ENCODE measurements at regions not wholly inside any gene's neighbourhood (a gene's known extent, or its start where the extent isn't known, plus 50 kb on each side); places are given as distances from the start of the nearest gene placed in this dataset.

DNA sequence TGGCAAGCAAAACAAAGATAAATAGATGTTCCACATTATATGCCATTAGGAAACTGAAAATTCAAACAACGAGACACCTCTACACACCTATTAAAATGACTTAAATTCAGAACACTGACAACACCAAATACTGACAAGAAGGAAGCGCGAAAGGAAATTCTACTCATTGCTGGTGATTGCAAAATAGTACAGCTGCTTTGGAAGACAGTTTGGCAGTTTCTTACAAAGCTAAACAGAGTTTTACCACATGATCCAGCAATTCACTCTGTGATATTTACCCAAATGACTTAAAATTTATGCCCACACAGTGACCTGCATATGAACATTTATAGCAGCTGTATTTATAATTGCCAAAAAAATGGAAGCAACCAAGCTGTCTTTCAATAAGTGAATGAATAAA lies 232.6 kb downstream of the CASP12 start:
- TF ChIP-seq ETV6 (CRISPR knock-in tag; IDR thresholded peaks at IDR 0.05) (no peak), FOXP4 (CRISPR knock-in tag; IDR thresholded peaks at IDR 0.05) (no peak), ATF3 (CRISPR knock-in tag; conservative IDR thresholded peaks at IDR 0.05) (no peak), TEAD4 (CRISPR knock-in tag; IDR thresholded peaks at IDR 0.05) (no peak), ESRRA (CRISPR knock-in tag; IDR thresholded peaks at IDR 0.05; ENCODE audit: borderline replicate concordance) (no peak)
- TF ChIP-seq, protein P1, sequence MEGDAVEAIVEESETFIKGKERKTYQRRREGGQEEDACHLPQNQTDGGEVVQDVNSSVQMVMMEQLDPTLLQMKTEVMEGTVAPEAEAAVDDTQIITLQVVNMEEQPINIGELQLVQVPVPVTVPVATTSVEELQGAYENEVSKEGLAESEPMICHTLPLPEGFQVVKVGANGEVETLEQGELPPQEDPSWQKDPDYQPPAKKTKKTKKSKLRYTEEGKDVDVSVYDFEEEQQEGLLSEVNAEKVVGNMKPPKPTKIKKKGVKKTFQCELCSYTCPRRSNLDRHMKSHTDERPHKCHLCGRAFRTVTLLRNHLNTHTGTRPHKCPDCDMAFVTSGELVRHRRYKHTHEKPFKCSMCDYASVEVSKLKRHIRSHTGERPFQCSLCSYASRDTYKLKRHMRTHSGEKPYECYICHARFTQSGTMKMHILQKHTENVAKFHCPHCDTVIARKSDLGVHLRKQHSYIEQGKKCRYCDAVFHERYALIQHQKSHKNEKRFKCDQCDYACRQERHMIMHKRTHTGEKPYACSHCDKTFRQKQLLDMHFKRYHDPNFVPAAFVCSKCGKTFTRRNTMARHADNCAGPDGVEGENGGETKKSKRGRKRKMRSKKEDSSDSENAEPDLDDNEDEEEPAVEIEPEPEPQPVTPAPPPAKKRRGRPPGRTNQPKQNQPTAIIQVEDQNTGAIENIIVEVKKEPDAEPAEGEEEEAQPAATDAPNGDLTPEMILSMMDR (IDR thresholded peaks at IDR 0.05): no peak
- TF ChIP-seq, protein P2, sequence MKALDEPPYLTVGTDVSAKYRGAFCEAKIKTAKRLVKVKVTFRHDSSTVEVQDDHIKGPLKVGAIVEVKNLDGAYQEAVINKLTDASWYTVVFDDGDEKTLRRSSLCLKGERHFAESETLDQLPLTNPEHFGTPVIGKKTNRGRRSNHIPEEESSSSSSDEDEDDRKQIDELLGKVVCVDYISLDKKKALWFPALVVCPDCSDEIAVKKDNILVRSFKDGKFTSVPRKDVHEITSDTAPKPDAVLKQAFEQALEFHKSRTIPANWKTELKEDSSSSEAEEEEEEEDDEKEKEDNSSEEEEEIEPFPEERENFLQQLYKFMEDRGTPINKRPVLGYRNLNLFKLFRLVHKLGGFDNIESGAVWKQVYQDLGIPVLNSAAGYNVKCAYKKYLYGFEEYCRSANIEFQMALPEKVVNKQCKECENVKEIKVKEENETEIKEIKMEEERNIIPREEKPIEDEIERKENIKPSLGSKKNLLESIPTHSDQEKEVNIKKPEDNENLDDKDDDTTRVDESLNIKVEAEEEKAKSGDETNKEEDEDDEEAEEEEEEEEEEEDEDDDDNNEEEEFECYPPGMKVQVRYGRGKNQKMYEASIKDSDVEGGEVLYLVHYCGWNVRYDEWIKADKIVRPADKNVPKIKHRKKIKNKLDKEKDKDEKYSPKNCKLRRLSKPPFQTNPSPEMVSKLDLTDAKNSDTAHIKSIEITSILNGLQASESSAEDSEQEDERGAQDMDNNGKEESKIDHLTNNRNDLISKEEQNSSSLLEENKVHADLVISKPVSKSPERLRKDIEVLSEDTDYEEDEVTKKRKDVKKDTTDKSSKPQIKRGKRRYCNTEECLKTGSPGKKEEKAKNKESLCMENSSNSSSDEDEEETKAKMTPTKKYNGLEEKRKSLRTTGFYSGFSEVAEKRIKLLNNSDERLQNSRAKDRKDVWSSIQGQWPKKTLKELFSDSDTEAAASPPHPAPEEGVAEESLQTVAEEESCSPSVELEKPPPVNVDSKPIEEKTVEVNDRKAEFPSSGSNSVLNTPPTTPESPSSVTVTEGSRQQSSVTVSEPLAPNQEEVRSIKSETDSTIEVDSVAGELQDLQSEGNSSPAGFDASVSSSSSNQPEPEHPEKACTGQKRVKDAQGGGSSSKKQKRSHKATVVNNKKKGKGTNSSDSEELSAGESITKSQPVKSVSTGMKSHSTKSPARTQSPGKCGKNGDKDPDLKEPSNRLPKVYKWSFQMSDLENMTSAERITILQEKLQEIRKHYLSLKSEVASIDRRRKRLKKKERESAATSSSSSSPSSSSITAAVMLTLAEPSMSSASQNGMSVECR (CRISPR knock-in tag; IDR thresholded peaks at IDR 0.05; ENCODE audit: borderline replicate concordance): no peak
